UCSD-AML1 (cell line): ENCODE measurements at regions not wholly inside any gene's neighbourhood (a gene's known extent, or its start where the extent isn't known, plus 50 kb on each side); places are given as distances from the start of the nearest gene placed in this dataset.

Experiments
- DNase-seq: peaks from one replicate; lab custom pipeline; 2025; ENCODE audit not compliant: unreplicated experiment; lab: John Stamatoyannopoulos, UW

DNA sequence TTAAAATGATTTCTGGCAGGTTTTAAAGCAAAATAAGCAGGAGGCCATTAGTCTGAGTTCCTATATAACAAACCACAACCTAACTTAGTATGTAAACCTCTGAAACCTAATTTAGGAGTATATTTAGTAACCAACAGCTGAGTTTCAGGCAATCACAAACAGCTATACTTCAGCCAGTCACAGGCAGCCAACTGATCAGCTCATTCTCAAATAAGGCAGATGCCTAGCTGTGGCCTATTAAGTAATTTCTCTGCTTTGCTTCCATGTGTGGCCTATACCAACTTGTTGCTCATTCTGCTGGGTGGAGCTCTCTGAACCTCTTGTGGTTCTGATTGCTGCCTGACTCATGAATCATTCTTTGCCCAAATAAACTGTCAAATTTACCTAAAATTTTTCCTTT, 408.9 kb upstream of the FBXO33 start:
- DNase-seq = no peak

- DNase-seq = no peak
Observed at GRCh38 chr14:39827901-39828655, 395.8 kb upstream of the FBXO33 start.

- DNase-seq = no peak
Observed at GRCh38 chr14:39812532-39813320, 380.5 kb upstream of the FBXO33 start.

DNA sequence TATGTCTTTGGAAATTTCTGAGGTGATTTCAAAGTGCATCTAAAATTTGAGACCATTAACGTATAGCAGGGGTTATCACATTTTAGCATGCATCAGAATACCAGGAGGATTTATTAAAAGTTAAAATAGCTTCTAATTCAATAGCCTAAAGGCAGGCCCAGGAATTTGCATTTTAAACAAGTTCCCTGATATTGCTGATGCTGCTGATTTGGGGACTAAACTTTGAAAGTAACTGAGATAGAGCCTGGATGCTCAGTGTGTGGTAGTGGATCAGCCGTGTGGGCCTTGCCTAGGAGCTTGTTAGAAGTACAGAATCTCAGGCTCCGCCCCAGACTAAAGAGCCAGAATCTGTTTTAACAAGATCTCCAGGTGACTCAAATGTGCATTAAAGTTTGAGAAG, 375.0 kb upstream of the FBXO33 start:
- no peak for DNase-seq

- DNase-seq = no peak
Observed at GRCh38 chr14:39784461-39784860, 352.2 kb upstream of the FBXO33 start.

DNA sequence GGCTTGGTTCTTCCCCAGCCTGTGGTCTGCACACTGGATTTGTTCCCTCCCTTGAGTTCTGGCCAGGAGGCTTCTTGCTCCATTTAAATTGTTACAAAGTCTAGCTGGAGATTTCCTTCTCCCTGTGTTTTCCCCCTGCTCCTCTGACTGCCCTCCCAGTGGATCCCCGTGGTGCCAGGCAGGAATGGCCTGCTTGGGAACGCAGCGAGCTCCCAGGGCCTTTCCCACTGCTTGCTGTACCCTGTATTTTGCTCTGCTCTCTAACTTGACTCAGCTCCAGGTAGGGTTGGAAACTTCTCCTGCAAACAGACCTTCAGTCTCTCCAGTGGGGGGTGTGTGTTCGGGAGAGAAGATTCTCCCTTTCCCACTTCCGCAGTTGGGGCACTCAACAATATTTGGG, 349.2 kb upstream of the FBXO33 start:
- DNase-seq = no peak

DNA sequence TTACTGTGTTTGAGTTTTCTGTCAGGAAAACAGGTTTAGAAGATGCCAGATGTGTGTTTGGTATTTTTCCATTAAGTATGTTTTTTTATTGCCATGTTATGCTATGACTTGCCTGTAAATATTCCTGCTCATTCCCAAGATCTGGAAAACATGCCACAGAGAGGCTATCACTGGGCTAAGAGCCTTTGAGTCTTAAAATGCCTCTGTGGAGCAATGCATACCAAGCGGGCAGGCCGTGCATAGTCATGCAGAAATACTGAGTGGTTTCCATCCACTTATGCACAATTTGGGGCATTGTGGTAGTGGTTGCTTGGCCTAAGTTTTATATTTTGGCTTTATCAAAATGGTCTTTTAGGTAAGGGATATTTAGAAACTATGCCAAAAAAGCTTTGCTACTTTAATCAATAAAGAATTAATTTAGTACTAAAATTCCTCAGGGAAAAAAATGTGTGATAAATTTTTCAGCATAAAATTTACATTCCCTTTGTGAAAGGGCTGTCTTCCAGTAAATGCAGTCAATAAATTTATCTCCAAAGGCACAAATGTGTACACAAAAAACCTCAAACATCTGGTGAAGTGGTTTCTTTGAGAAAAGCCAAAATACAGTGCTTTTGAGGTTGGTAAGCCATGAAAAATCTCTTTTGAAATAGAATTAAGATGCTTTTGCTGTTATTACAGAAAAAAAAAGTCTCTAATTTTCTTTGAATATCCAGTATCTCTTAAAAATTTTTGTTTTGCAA, 341.3 kb upstream of the FBXO33 start:
- DNase-seq = no peak

- no peak for DNase-seq
Observed at GRCh38 chr14:39772627-39773026, 340.4 kb upstream of the FBXO33 start.

DNA sequence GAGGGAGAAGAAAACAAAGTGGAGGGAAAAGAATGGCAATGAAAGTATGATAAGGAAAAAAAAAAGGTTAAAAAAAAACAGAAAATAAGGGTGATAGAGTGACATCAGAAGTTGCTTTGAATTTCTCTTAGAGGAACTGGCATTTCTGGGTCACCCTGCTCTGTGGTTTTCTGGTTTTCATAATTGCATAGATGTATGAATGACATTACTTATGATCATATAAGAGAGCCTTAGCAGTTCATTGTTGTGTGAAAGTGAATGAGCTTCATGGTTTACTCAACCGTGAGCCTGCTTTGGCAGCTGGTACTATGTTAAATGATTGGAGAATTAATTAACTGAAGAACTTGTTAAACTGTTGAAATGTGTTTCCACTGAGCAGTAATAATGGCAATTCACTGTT, 336.4 kb upstream of the FBXO33 start:
- DNase-seq = no peak

DNA sequence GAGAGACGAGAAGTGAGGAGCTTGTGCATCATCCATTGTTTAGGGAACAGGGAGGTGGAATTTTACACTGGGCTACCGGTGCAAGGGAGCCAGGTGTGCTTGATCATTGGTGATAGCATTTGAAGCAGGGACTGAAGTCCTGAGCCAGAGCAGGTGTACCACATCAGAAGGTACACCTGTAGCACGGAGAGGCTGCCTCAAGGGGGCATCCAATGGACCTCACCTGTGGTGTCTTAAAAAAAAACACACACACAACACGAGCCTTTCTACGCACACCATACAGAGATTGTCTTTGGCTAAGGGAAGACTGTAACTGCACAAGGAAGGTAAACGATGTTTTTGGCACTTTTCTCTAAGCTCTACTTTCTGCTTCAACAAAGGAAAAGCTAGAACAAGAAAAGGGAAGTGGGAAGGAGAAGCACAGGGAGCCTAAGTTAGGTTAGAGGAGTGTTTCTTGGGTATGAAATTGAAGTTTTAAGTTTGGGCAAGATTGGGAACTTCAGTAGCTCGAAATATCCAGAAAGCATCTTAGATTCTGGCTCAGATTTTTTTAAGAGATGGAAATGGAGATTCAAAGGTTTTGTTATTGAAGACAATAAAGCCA, 334.3 kb upstream of the FBXO33 start:
- no peak for DNase-seq

DNA sequence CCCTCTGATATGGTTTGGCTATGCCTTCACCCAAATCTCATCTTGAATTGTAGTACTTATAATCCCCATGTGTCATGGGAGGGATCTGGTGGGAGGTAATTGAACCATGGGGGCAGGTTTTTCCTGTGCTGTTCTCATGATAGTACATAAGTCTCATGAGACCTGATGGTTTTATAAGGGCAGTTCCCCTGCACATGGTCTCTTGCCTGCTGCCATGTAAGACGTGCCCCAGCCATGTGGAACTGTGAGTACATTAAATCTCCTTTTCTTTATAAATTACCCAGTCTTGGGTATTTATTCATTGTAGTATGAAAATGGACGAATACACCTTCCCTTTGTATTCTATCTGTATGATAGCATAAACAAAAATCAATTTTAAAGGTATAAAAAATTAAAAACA, 333.4 kb upstream of the FBXO33 start:
- DNase-seq = no peak

- DNase-seq = no peak
Observed at GRCh38 chr14:39763402-39763890, 331.2 kb upstream of the FBXO33 start.

- DNase-seq = peak; percentile 6
Observed at GRCh38 chr14:39762576-39763401, 330.6 kb upstream of the FBXO33 start.

DNA sequence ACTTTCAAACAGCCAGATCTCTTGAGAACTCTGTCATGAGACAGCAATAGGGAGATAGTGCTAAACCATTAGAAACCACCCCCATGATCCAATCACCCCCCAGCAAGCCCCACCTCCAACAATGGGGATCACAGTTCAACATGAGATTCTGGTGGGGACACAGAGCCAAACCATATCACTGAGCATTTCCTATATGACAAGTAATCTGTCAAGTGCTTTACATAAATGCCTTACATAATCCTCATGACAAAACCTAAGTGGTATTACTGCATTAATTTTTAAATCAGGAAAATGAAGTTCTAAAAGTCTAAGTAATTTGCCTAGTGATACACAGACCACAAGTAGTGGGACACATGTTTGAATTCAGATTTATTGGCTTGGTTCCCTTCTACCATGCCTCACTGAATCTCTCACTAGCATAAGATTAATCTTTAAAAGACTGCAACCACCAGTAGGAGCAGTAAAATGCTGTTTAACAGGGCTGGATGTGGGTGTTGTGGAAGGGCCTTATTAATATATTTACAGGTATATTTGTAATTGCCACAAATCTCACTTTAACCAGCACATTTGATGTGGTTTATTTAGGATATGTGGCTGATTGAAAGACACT, 323.1 kb upstream of the FBXO33 start:
- no peak for DNase-seq

- peak; percentile 3 for DNase-seq
Observed at GRCh38 chr14:39740454-39740853, 308.2 kb upstream of the FBXO33 start.

DNA sequence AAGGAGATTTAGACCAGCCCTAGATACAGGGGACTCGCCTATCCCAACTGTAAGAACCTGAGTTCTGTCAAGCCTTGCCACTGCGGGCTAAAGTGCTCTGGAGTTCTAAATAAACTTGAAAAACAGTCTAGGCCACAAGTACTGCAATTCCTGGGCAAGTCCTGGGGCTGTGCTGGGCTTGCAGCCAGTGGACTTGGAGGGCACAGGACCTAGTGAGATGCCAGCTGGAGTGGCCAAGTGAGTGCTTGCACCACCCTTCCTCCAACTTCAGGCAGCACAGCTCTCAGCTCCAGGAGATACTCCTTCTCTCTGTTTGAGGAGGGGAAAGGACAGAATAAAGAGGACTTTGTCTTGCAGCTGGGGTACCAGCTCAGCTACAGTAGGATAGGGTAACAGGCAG, 307.6 kb upstream of the FBXO33 start:
- no peak for DNase-seq

DNA sequence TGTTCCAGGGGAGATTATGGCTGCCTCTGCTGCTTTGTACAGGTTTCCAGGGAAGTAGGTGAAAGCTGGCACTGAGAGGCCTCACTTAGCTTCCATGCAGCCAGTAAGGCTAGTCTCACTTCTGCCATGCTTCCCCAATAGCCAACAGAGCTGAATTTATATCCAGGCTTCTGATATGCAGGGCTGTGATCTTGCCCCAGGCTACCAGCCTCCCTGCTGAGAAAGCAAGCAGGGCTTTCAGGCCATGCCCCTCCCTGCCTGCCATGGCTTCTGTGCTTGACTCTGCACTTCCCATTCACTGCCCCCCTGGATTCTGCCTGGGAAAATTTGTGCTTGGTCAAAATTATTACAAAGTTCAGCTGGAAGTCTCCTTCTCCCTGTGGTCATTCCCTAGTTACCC, 302.1 kb upstream of the FBXO33 start:
- no peak for DNase-seq

DNA sequence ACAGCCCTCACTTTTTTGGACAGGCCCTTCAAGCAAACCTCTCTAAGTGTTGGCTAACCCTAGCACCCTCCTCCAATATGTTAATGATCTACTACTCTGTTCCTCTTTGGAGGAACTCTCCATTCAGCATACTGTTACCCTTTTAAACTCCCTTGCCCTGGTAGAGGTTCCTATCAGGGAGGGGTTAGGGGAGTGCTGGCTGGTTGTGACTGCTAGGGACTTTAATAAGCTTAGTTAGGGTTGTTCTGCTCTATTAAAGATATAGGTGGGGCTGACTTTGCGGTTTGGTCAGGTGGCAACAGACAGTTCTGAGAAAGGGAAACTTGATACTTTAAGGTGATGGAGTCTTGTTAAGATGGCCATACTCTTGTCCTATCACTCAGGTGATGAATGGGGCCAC, 301.5 kb upstream of the FBXO33 start:
- no peak for DNase-seq

DNA sequence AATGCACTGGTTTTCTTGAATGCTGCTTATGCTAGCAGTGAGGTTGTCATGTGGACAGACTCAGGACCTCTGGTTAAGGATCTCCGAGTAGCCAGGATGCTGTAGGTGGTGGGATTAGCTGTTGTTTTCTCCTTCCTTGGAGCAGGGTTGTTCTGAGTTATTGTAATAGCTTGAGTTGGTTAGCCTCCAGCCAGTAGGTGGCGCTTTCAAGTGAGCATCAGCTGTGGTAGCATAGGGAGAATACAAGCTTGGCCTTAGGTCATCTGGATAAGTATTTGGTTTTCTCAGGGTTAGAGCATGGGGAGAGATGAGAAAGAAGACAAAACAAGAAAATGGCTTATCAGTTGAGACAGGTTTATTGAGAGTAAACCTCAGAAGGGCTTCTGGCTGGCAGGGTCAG, 299.7 kb upstream of the FBXO33 start:
- DNase-seq = no peak

DNA sequence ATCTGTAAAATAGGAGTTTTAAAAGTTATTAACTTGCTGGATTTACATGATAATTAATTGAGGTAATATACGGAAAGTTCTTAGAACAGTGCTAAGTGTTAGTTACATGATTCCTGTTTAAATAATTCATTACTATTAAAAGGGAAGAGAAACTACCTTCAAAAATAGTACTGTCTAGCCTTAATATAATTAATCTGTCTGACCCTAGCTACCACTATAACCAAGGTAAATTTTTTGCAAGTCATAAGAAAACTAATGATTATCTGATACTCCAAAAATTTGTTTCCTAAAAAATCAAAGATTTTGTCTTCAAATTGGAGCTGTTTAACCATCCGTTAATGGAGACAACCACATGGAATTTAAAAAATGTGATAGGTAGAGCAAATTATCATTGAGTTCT, 294.3 kb upstream of the FBXO33 start:
- no peak for DNase-seq
